HEK293 (cell line): ENCODE measurements at regions not wholly inside any gene's neighbourhood (a gene's known extent, or its start where the extent isn't known, plus 50 kb on each side); places are given as distances from the start of the nearest gene placed in this dataset.
A peak's percentile ranks its signal among the peaks of the same experiment; 100 is the strongest.

Experiments used
- CTCF ChIA-PET: fragments of 350-600 bp; formaldehyde crosslinking; extraction: SDS; loops from one replicate; lab custom pipeline; 2021; ENCODE audit warnings: antibody characterized with exemption; lab: Yijun Ruan, JAX
- POLR2A ChIA-PET: fragments of 300-600 bp; formaldehyde crosslinking; extraction: SDS; loops from one replicate; lab custom pipeline; 2020; ENCODE audit warnings: antibody characterized with exemption, inconsistent platforms; lab: Yijun Ruan, JAX
- H3K27ac ChIP-seq: fragments of 200-500 bp; sonication (Bioruptor generic); 2 replicates; pipeline ENCODE4 v1.5.1; 2014; ENCODE audit warnings: low read depth, low read length, control low read depth, inconsistent platforms; ENCODE audit errors: extremely low read depth
- H3K36me3 ChIP-seq, 2 experiments: fragments of 200-500 bp in 1 of 2; sonication (Bioruptor generic) in 1 of 2; 1 replicate in 1 of 2; 2 replicates in 1 of 2; pipeline ENCODE4 v1.5.1; 2014 to 2017; ENCODE audit warnings: inconsistent platforms in 2 of 2, low read length in 2 of 2; ENCODE audit not compliant: control insufficient read depth in 2 of 2, insufficient read depth in 1 of 2
- H3K4me1 ChIP-seq: fragments of 200-500 bp; sonication (Bioruptor generic); 2 replicates; pipeline ENCODE4 v1.5.1; 2014; ENCODE audit warnings: mild to moderate bottlenecking, low read length, inconsistent platforms; ENCODE audit not compliant: control insufficient read depth, insufficient read depth
- H3K4me3 ChIP-seq: 2 replicates; pipeline ENCODE4 v1.5.1; 2011; ENCODE audit warnings: low read depth, mild to moderate bottlenecking, control low read depth, low read length, moderate library complexity
- H3K9me3 ChIP-seq: fragments of 200-500 bp; sonication (Bioruptor generic); 2 replicates; pipeline ENCODE4 v1.5.1; 2014; ENCODE audit warnings: low read depth, low read length, inconsistent platforms; ENCODE audit not compliant: control insufficient read depth, insufficient read depth
- GLI4 ChIP-seq: fragments of 450-650 bp; formaldehyde crosslinking; IDR thresholded peaks from 2 replicates; pipeline ENCODE4 v1.5.1; 2016; ENCODE audit warnings: missing biosample characterization, missing genetic modification characterization
- IKZF3 ChIP-seq: fragments of 450-650 bp; IDR thresholded peaks from 2 replicates; pipeline ENCODE4 v1.5.0; 2018; ENCODE audit warnings: missing biosample characterization, mild to moderate bottlenecking, missing genetic modification characterization, moderate library complexity
- KLF1 ChIP-seq: fragments of 450-650 bp; formaldehyde crosslinking; IDR thresholded peaks from 2 replicates; pipeline ENCODE4 v1.5.1; 2016; ENCODE audit warnings: missing biosample characterization, missing genetic modification characterization
- PRDM1 ChIP-seq: fragments of 450-650 bp; formaldehyde crosslinking; IDR thresholded peaks from 2 replicates; pipeline ENCODE4; 2016; ENCODE audit warnings: missing biosample characterization, missing genetic modification characterization
- SCRT1 ChIP-seq: fragments of 450-650 bp; formaldehyde crosslinking; IDR thresholded peaks from 2 replicates; pipeline ENCODE4 v1.5.1; 2016; ENCODE audit warnings: missing biosample characterization, missing genetic modification characterization, borderline replicate concordance
- SCRT2 ChIP-seq: fragments of 450-650 bp; formaldehyde crosslinking; IDR thresholded peaks from 2 replicates; pipeline ENCODE4 v1.5.1; 2016; ENCODE audit warnings: missing biosample characterization, missing genetic modification characterization
- SP2 ChIP-seq: fragments of 450-650 bp; formaldehyde crosslinking; IDR thresholded peaks from 2 replicates; pipeline ENCODE4 v1.5.1; 2016; ENCODE audit warnings: missing biosample characterization, missing genetic modification characterization
- TRIM28 ChIP-seq: IDR thresholded peaks from 2 replicates; pipeline ENCODE4 v1.6.1; 2011; ENCODE audit warnings: low read length, control low read depth, borderline replicate concordance
- ZFHX2 ChIP-seq: fragments of 450-650 bp; formaldehyde crosslinking; conservative IDR thresholded peaks from 2 replicates; pipeline ENCODE4 v1.5.1; 2016; ENCODE audit warnings: missing biosample characterization, missing genetic modification characterization
- ZNF138 ChIP-seq: fragments of 450-650 bp; formaldehyde crosslinking; IDR thresholded peaks from 2 replicates; pipeline ENCODE4 v1.5.1; 2016; ENCODE audit warnings: missing biosample characterization, missing genetic modification characterization, borderline replicate concordance
- ZNF140 ChIP-seq: fragments of 450-650 bp; formaldehyde crosslinking; IDR thresholded peaks from 2 replicates; pipeline ENCODE4 v1.5.1; 2016; ENCODE audit warnings: missing biosample characterization, missing genetic modification characterization
- ZNF157 ChIP-seq: fragments of 450-650 bp; formaldehyde crosslinking; IDR thresholded peaks from 2 replicates; pipeline ENCODE4 v1.5.1; 2016; ENCODE audit warnings: missing biosample characterization, missing genetic modification characterization
- ZNF23 ChIP-seq: fragments of 450-650 bp; formaldehyde crosslinking; IDR thresholded peaks from 2 replicates; pipeline ENCODE4 v1.5.1; 2016; ENCODE audit warnings: missing biosample characterization, missing genetic modification characterization, borderline replicate concordance
- ZNF391 ChIP-seq: fragments of 450-650 bp; formaldehyde crosslinking; IDR thresholded peaks from 2 replicates; pipeline ENCODE4 v1.5.1; 2016; ENCODE audit warnings: low read depth, missing biosample characterization, missing genetic modification characterization, borderline replicate concordance
- ZNF433 ChIP-seq: fragments of 450-650 bp; formaldehyde crosslinking; IDR thresholded peaks from 2 replicates; pipeline ENCODE4 v1.5.1; 2016; ENCODE audit warnings: missing biosample characterization, missing genetic modification characterization, low read depth
- ZNF501 ChIP-seq: fragments of 450-650 bp; formaldehyde crosslinking; IDR thresholded peaks from 2 replicates; pipeline ENCODE4 v1.5.1; 2016; ENCODE audit warnings: missing biosample characterization, missing genetic modification characterization
- ZNF514 ChIP-seq: fragments of 450-650 bp; formaldehyde crosslinking; IDR thresholded peaks from 2 replicates; pipeline ENCODE4 v1.5.1; 2016; ENCODE audit warnings: missing biosample characterization, missing genetic modification characterization
- ZNF549 ChIP-seq: fragments of 450-650 bp; IDR thresholded peaks from 2 replicates; pipeline ENCODE4 v1.5.1; 2018; ENCODE audit warnings: missing biosample characterization, missing genetic modification characterization, mild to moderate bottlenecking, inconsistent platforms, moderate library complexity
- ZNF558 ChIP-seq: fragments of 450-650 bp; formaldehyde crosslinking; IDR thresholded peaks from 2 replicates; pipeline ENCODE4 v1.5.1; 2016; ENCODE audit warnings: missing biosample characterization, missing genetic modification characterization
- ZNF560 ChIP-seq: fragments of 450-650 bp; formaldehyde crosslinking; IDR thresholded peaks from 2 replicates; pipeline ENCODE4 v1.5.1; 2017; ENCODE audit warnings: missing biosample characterization, missing genetic modification characterization, borderline replicate concordance
- ZNF585B ChIP-seq: fragments of 450-650 bp; formaldehyde crosslinking; IDR thresholded peaks from 2 replicates; pipeline ENCODE4 v1.5.1; 2016; ENCODE audit warnings: missing biosample characterization, missing genetic modification characterization
- ZNF596 ChIP-seq: fragments of 450-650 bp; IDR thresholded peaks from 2 replicates; pipeline ENCODE4 v1.5.0; 2018; ENCODE audit warnings: missing biosample characterization, mild to moderate bottlenecking, missing genetic modification characterization, moderate library complexity
- ZNF677 ChIP-seq: fragments of 450-650 bp; IDR thresholded peaks from 2 replicates; pipeline ENCODE4 v1.5.0; 2018; ENCODE audit warnings: missing biosample characterization, mild to moderate bottlenecking, missing genetic modification characterization, moderate library complexity
- ZNF707 ChIP-seq: fragments of 450-650 bp; formaldehyde crosslinking; IDR thresholded peaks from 2 replicates; pipeline ENCODE4 v1.5.1; 2016; ENCODE audit warnings: missing biosample characterization, missing genetic modification characterization
- ZNF785 ChIP-seq: fragments of 450-650 bp; formaldehyde crosslinking; IDR thresholded peaks from 2 replicates; pipeline ENCODE4 v1.5.1; 2016; ENCODE audit warnings: missing biosample characterization, missing genetic modification characterization
- ZNF830 ChIP-seq: fragments of 450-650 bp; IDR thresholded peaks from 2 replicates; pipeline ENCODE4 v1.5.0; 2018; ENCODE audit warnings: missing biosample characterization, missing genetic modification characterization, low read depth, mild to moderate bottlenecking, moderate library complexity
- TF ChIP-seq, protein P1 (sequence below): fragments of 450-650 bp; formaldehyde crosslinking; IDR thresholded peaks from 2 replicates; pipeline ENCODE4 v1.5.1; 2016; ENCODE audit warnings: missing biosample characterization, missing genetic modification characterization
- TF ChIP-seq, protein P2 (sequence below): fragments of 450-650 bp; formaldehyde crosslinking; IDR thresholded peaks from 2 replicates; pipeline ENCODE4 v1.5.1; 2016; ENCODE audit warnings: missing biosample characterization, missing genetic modification characterization
- TF ChIP-seq, protein P3 (sequence below): fragments of 450-650 bp; formaldehyde crosslinking; IDR thresholded peaks from 2 replicates; pipeline ENCODE4 v1.5.1; 2016; ENCODE audit warnings: missing biosample characterization, missing genetic modification characterization

DNA sequence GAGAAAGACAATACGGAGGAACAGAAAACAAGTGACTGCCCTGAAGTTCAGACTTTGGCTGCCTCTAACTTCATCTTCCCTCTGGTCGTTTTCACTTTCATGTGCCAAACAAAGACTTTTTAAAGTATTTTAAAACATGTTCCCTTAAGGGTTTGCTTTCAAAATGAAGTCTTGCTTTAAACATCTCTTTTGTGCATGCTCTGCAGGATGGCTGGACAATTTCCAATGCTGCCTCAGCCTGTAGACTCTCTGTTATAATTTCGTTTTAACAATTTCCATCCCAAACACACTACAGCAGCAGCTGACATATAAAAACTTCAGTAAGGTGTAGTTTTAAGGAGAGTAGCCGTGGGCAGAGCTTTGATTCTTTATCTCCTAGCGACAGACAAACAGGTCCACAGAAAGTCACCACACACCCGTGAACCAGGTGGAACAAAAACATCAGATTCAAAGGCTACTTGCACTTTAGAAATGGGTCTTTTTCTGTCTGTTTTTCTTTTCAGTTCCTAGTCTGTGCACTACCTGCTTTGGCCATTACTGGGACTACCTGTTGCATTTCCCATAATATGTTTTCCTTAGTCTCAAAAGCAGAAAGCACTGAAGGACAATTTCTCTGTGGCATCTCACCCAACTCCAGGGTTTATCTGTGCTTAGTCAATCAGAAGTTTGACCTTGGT lies 308.9 kb downstream of the DTWD2 start:
- H3K4me3 ChIP-seq: no peak overlapping the region
- CTCF ChIA-PET: no interaction called here
- H3K36me3 ChIP-seq: no peaks in the 10 kb centered on the region
- H3K9me3 ChIP-seq: no peaks in the 10 kb centered on the region
- no peak overlapping the region for H3K27ac ChIP-seq
- TF ChIP-seq KLF1 (tag by site-specific recombination) (no peak), SCRT2 (tag by site-specific recombination) (peak; percentile 74), ZNF549 (tag by site-specific recombination) (no peak), SCRT1 (tag by site-specific recombination) (peak; percentile 69), ZNF501 (tag by site-specific recombination) (no peak), ZFHX2 (tag by site-specific recombination) (no peak), ZNF560 (no peak), ZNF433 (no peak)
- TF ChIP-seq, all 188 proteins: peak for 2
- no peaks in the 10 kb centered on the region for H3K4me1 ChIP-seq
- POLR2A ChIA-PET: no interaction called here

DNA sequence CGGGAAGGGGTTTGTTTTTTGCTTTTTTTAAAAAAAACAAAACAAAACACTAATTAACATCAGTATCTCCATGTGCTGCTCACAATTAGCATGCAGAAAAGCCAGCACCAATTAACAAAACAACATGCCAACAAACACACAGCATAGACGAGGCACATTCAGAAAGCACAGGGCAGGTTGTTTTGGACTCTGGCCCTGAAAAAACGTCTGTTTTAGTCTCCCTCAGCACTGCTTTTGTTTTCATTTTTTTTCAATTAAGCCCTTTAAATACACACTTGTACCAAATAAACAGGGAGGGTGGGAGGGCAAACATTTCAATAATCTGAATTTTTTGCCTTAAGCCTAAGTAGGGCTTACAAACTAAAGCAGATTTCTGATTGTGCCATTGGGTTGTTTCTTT lies 309.6 kb downstream of the DTWD2 start:
- CTCF ChIA-PET: no interaction called here
- Histone ChIP-seq H3K9me3 (no peaks in the 10 kb centered on the region), H3K4me3 (no peak overlapping the region), H3K4me1 (no peaks in the 10 kb centered on the region), H3K27ac (no peak overlapping the region), H3K36me3 (no peaks in the 10 kb centered on the region)
- POLR2A ChIA-PET: no interaction called here
- TF ChIP-seq ZNF596 (no peak), PRDM1 (tag by site-specific recombination) (no peak), IKZF3 (tag by site-specific recombination) (no peak), GLI4 (tag by site-specific recombination) (no peak), ZNF138 (tag by site-specific recombination) (no peak), ZNF391 (tag by site-specific recombination) (no peak), ZNF23 (tag by site-specific recombination) (no peak), ZNF514 (tag by site-specific recombination) (no peak)
- TF ChIP-seq, protein P1, sequence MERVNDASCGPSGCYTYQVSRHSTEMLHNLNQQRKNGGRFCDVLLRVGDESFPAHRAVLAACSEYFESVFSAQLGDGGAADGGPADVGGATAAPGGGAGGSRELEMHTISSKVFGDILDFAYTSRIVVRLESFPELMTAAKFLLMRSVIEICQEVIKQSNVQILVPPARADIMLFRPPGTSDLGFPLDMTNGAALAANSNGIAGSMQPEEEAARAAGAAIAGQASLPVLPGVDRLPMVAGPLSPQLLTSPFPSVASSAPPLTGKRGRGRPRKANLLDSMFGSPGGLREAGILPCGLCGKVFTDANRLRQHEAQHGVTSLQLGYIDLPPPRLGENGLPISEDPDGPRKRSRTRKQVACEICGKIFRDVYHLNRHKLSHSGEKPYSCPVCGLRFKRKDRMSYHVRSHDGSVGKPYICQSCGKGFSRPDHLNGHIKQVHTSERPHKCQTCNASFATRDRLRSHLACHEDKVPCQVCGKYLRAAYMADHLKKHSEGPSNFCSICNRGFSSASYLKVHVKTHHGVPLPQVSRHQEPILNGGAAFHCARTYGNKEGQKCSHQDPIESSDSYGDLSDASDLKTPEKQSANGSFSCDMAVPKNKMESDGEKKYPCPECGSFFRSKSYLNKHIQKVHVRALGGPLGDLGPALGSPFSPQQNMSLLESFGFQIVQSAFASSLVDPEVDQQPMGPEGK (tag by site-specific recombination): no peak

DNA sequence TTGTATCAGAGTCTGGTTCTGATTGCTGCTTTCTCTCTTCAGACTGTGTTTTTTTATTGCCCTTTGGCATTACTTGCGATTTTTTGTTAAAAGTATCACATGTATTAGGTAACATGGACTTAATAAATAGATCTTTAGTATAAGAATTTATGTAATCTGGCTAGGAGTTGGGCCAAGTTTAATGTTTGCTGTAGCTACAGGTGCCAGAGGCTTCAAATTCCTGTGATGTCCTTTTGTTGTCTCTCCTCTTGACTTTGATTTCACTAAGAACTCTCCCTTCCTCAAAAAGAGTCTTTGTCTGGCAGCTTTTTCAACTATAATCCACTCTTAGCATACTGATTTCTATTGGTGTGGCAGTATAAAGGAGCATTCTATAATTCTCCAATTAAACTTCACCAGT lies 313.1 kb downstream of the DTWD2 start:
- Histone ChIP-seq H3K4me1 (no peaks in the 10 kb centered on the region), H3K27ac (no peak overlapping the region), H3K9me3 (no peaks in the 10 kb centered on the region), H3K4me3 (no peak overlapping the region), H3K36me3 (no peaks in the 10 kb centered on the region)
- CTCF ChIA-PET: no interaction called here
- POLR2A ChIA-PET: no interaction called here
- TF ChIP-seq ZNF157 (tag by site-specific recombination) (no peak), ZNF558 (tag by site-specific recombination) (no peak), ZNF140 (tag by site-specific recombination) (no peak), SP2 (no peak), TRIM28 (no peak), ZNF585B (no peak), ZNF830 (tag by site-specific recombination) (no peak), ZNF785 (no peak), ZNF677 (tag by site-specific recombination) (no peak), ZNF707 (tag by site-specific recombination) (no peak)
- TF ChIP-seq, protein P2, sequence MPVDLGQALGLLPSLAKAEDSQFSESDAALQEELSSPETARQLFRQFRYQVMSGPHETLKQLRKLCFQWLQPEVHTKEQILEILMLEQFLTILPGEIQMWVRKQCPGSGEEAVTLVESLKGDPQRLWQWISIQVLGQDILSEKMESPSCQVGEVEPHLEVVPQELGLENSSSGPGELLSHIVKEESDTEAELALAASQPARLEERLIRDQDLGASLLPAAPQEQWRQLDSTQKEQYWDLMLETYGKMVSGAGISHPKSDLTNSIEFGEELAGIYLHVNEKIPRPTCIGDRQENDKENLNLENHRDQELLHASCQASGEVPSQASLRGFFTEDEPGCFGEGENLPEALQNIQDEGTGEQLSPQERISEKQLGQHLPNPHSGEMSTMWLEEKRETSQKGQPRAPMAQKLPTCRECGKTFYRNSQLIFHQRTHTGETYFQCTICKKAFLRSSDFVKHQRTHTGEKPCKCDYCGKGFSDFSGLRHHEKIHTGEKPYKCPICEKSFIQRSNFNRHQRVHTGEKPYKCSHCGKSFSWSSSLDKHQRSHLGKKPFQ (tag by site-specific recombination): no peak
- TF ChIP-seq, protein P3, sequence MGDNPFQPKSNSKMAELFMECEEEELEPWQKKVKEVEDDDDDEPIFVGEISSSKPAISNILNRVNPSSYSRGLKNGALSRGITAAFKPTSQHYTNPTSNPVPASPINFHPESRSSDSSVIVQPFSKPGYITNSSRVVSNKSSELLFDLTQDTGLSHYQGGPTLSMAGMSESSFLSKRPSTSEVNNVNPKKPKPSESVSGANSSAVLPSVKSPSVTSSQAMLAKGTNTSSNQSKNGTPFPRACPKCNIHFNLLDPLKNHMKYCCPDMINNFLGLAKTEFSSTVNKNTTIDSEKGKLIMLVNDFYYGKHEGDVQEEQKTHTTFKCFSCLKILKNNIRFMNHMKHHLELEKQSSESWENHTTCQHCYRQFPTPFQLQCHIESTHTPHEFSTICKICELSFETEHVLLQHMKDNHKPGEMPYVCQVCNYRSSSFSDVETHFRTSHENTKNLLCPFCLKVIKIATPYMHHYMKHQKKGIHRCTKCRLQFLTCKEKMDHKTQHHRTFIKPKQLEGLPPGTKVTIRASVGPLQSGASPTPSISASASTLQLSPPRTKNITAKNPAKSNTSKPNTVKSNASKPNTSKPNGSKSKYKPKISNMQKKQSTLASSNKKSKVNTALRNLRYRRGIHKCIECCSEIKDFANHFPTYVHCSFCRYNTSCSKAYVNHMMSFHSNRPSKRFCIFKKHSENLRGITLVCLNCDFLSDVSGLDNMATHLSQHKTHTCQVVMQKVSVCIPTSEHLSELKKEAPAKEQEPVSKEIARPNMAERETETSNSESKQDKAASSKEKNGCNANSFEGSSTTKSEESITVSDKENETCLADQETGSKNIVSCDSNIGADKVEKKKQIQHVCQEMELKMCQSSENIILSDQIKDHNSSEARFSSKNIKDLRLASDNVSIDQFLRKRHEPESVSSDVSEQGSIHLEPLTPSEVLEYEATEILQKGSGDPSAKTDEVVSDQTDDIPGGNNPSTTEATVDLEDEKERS (tag by site-specific recombination): no peak
